ENCODE measurements at regions not wholly inside any gene's neighbourhood (a gene's known extent, or its start where the extent isn't known, plus 50 kb on each side); places are given as distances from the start of the nearest gene placed in this dataset.
"Not testable (repeated sequence)": the region's sequence is repeated elsewhere in the genome, so short reads cannot be mapped to it uniquely, and the experiment has no call there.

- no peak for DNase-seq
Observed at GRCh38 chr14:46147452-46147851, 504.1 kb downstream of the RPL10L start.

GRCh38 chr14:46147024-46147423, 504.6 kb downstream of the RPL10L start:
- DNase-seq: no peak

- DNase-seq: no peak
Observed at GRCh38 chr14:46140445-46140844, 511.1 kb downstream of the RPL10L start.

- no peak for DNase-seq
Observed at GRCh38 chr14:46139649-46140048, 511.9 kb downstream of the RPL10L start.

- DNase-seq: no peak
Observed at GRCh38 chr14:46137786-46138185, 513.8 kb downstream of the RPL10L start.

- DNase-seq: no peak
Observed at GRCh38 chr14:46136456-46136855, 515.1 kb downstream of the RPL10L start.

GRCh38 chr14:46108228-46108627, 543.4 kb downstream of the RPL10L start:
- DNase-seq: no peak

- DNase-seq: not testable (repeated sequence)
Observed at GRCh38 chr14:46100901-46101300, 550.7 kb downstream of the RPL10L start.

GRCh38 chr14:46091819-46092218, 559.8 kb downstream of the RPL10L start:
- DNase-seq: no peak

GRCh38 chr14:46087604-46088003, 564.0 kb downstream of the RPL10L start:
- DNase-seq: no peak

GRCh38 chr14:46074061-46074460, 577.5 kb downstream of the RPL10L start:
- DNase-seq: no peak

- DNase-seq: no peak
Observed at GRCh38 chr14:46063872-46064271, 587.7 kb downstream of the RPL10L start.

- DNase-seq: no peak
Observed at GRCh38 chr14:46058964-46059563, 592.5 kb downstream of the RPL10L start.

- DNase-seq: no peak
Observed at GRCh38 chr14:46057799-46058198, 593.8 kb downstream of the RPL10L start.

GRCh38 chr14:46054526-46054925, 597.1 kb downstream of the RPL10L start:
- no peak for DNase-seq

GRCh38 chr14:46053221-46053620, 598.4 kb downstream of the RPL10L start:
- no peak for DNase-seq

GRCh38 chr14:46051796-46052195, 599.8 kb downstream of the RPL10L start:
- no peak for DNase-seq

GRCh38 chr14:46048127-46048526, 603.5 kb downstream of the RPL10L start:
- no peak for DNase-seq

- no peak for DNase-seq
Observed at GRCh38 chr14:46036099-46036498, 615.5 kb downstream of the RPL10L start.

GRCh38 chr14:46034305-46034704, 617.3 kb downstream of the RPL10L start:
- DNase-seq: no peak

GRCh38 chr14:46018846-46019420, 632.6 kb downstream of the RPL10L start:
- DNase-seq: no peak

- no peak for DNase-seq
Observed at GRCh38 chr14:46008348-46008747, 643.2 kb downstream of the RPL10L start.

- no peak for DNase-seq
Observed at GRCh38 chr14:45998554-45998953, 653.0 kb downstream of the RPL10L start.

GRCh38 chr14:45990252-45990651, 661.3 kb downstream of the RPL10L start:
- DNase-seq: no peak

- DNase-seq: no peak
Observed at GRCh38 chr14:45976001-45976400, 675.6 kb downstream of the RPL10L start.

All from NCI-H2029 (cell line).